GM12873 (cell line): ENCODE measurements at regions not wholly inside any gene's neighbourhood (a gene's known extent, or its start where the extent isn't known, plus 50 kb on each side); places are given as distances from the start of the nearest gene placed in this dataset.

Experiments used
- CTCF ChIP-seq: IDR thresholded peaks from 2 replicates; pipeline ENCODE4 v1.5.1; 2012; ENCODE audit warnings: low read depth, mild to moderate bottlenecking, moderate library complexity, low read length, control low read depth; ENCODE audit not compliant: insufficient read depth; ENCODE audit errors: missing control alignments

- TF ChIP-seq CTCF = no peak
Measured at GRCh38 chr10:33594475-33594874, 260.0 kb upstream of the NRP1 start.

- no peak for TF ChIP-seq CTCF
Measured at GRCh38 chr10:33588974-33589600, 254.6 kb upstream of the NRP1 start.

- TF ChIP-seq CTCF = no peak
Measured at GRCh38 chr10:33579996-33580395, 245.5 kb upstream of the NRP1 start.

- no peak for TF ChIP-seq CTCF
Measured at GRCh38 chr10:33573606-33574005, 239.1 kb upstream of the NRP1 start.

- no peak for TF ChIP-seq CTCF
Measured at GRCh38 chr10:33571616-33572015, 237.1 kb upstream of the NRP1 start.

GRCh38 chr10:33570495-33570894, 236.0 kb upstream of the NRP1 start:
- TF ChIP-seq CTCF = no peak

GRCh38 chr10:33569702-33570101, 235.2 kb upstream of the NRP1 start:
- no peak for TF ChIP-seq CTCF
